H1 (cell line): ENCODE measurements at regions not wholly inside any gene's neighbourhood (a gene's known extent, or its start where the extent isn't known, plus 50 kb on each side); places are given as distances from the start of the nearest gene placed in this dataset.

Experiments used
- CEBPB ChIP-seq: IDR thresholded peaks from 2 replicates; pipeline ENCODE4 v1.6.1; 2012; ENCODE audit warnings: low read depth, low read length
- EZH2 ChIP-seq: fragments of 200-600 bp; sonication (generic); IDR thresholded peaks from 2 replicates; pipeline ENCODE4 v1.7.1; 2012; ENCODE audit warnings: low read depth, mild to moderate bottlenecking, moderate library complexity, low read length, inconsistent platforms; ENCODE audit not compliant: severe bottlenecking
- GTF2F1 ChIP-seq: IDR thresholded peaks from 2 replicates; pipeline ENCODE4 v1.6.1; 2012; ENCODE audit warnings: low read depth, low read length, improper control_type of control experiment, borderline replicate concordance
- JUN ChIP-seq: IDR thresholded peaks from 2 replicates; pipeline ENCODE4 v1.6.1; 2011; ENCODE audit warnings: low read depth, mild to moderate bottlenecking, improper control_type of control experiment, low read length
- KDM5A ChIP-seq: fragments of 200-600 bp; IDR thresholded peaks from 2 replicates; pipeline ENCODE4 v1.7.1; 2012; ENCODE audit warnings: mild to moderate bottlenecking, low read length, inconsistent platforms, mixed read lengths
- NANOG ChIP-seq: IDR thresholded peaks from 2 replicates; pipeline ENCODE4 v1.6.1; 2011; ENCODE audit warnings: low read length, low read depth, mild to moderate bottlenecking, inconsistent platforms; ENCODE audit not compliant: insufficient read depth, poor library complexity, severe bottlenecking
- PHF8 ChIP-seq: fragments of 200-600 bp; sonication (generic); conservative IDR thresholded peaks from 2 replicates; pipeline ENCODE4 v1.7.1; 2012; ENCODE audit warnings: low read depth, mild to moderate bottlenecking, inconsistent platforms, low read length, moderate library complexity
- POLR2A ChIP-seq, 2 experiments: IDR thresholded peaks; 1 replicate in 1 of 2; 2 replicates in 1 of 2; pipeline ENCODE4 v1.6.1; 2011; ENCODE audit warnings: low read depth in 2 of 2, low read length in 2 of 2, mild to moderate bottlenecking in 2 of 2; ENCODE audit errors: control extremely low read depth in 1 of 2
- RFX5 ChIP-seq: IDR thresholded peaks from 2 replicates; pipeline ENCODE4 v1.6.1; 2011; ENCODE audit warnings: low read depth, low read length, improper control_type of control experiment, borderline replicate concordance
- RNF2 ChIP-seq: fragments of 200-900, 300-1000 bp; sonication (generic); IDR thresholded peaks from 2 replicates; pipeline ENCODE4 v1.7.1; 2016; ENCODE audit warnings: borderline replicate concordance, low read depth, mild to moderate bottlenecking, antibody characterized with exemption, low read length; ENCODE audit not compliant: poor library complexity, severe bottlenecking; ENCODE audit errors: missing control alignments
- SP2 ChIP-seq: IDR thresholded peaks from 2 replicates; pipeline ENCODE4 v1.6.1; 2012; ENCODE audit warnings: mild to moderate bottlenecking, low read length, inconsistent platforms
- ZNF274 ChIP-seq: IDR thresholded peaks from 2 replicates; pipeline ENCODE4 v1.7.0; 2012; ENCODE audit warnings: low read length, borderline replicate concordance; ENCODE audit errors: extremely low read depth
- TF ChIP-seq, protein P1 (sequence below), 3 experiments: IDR thresholded peaks; 1 replicate in 2 of 3; 2 replicates in 1 of 3; pipeline versions ENCODE4 v1.5.1 to v1.6.1; 2011; ENCODE audit warnings: low read length in 3 of 3, mild to moderate bottlenecking in 3 of 3, inconsistent platforms in 2 of 3, low read depth in 1 of 3, moderate library complexity in 1 of 3; ENCODE audit not compliant: insufficient read depth in 1 of 3; ENCODE audit errors: control extremely low read depth in 1 of 3

DNA sequence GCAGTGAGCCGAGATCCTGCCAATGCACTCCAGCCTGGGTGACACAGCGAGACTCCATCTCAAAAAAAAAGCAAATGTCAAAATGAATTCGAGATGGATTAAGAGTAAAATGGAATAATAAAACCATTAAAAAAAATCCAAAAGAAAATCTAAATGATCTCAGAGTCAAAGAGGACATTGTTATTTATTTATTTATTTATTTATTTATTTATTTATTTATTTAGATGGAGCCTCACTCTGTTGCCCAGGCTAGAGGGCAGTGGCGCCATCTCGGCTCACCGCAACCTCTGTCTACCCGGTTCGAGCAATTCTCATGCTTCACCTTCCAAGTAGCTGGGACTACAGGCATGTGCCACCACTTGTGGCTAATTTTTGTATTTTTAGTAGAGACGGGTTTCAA, 349.2 kb downstream of the ANKRD30A start:
- TF ChIP-seq POLR2A (IDR thresholded peaks at IDR 0.05; ENCODE audit: control extremely low read depth in 1 of 2, low read depth in 2 of 2, low read length in 2 of 2): no peak
- TF ChIP-seq, protein P1, sequence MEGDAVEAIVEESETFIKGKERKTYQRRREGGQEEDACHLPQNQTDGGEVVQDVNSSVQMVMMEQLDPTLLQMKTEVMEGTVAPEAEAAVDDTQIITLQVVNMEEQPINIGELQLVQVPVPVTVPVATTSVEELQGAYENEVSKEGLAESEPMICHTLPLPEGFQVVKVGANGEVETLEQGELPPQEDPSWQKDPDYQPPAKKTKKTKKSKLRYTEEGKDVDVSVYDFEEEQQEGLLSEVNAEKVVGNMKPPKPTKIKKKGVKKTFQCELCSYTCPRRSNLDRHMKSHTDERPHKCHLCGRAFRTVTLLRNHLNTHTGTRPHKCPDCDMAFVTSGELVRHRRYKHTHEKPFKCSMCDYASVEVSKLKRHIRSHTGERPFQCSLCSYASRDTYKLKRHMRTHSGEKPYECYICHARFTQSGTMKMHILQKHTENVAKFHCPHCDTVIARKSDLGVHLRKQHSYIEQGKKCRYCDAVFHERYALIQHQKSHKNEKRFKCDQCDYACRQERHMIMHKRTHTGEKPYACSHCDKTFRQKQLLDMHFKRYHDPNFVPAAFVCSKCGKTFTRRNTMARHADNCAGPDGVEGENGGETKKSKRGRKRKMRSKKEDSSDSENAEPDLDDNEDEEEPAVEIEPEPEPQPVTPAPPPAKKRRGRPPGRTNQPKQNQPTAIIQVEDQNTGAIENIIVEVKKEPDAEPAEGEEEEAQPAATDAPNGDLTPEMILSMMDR (IDR thresholded peaks at IDR 0.05; ENCODE audit: control extremely low read depth in 1 of 3, insufficient read depth in 1 of 3, low read depth in 1 of 3, low read length in 3 of 3): no peak
- TF ChIP-seq PHF8: no peak
- TF ChIP-seq RNF2: no peak
- TF ChIP-seq SP2: no peak
- TF ChIP-seq KDM5A: no peak
- no peak for TF ChIP-seq JUN
- no peak for TF ChIP-seq RFX5
- no peak for TF ChIP-seq ZNF274
- no peak for TF ChIP-seq NANOG
- TF ChIP-seq CEBPB: no peak
- TF ChIP-seq EZH2: no peak
- TF ChIP-seq GTF2F1: no peak
